GM23338 (cell line): ENCODE measurements at regions not wholly inside any gene's neighbourhood (a gene's known extent, or its start where the extent isn't known, plus 50 kb on each side); places are given as distances from the start of the nearest gene placed in this dataset.

Source experiments
- ATAC-seq: fragments of 200-7000 bp; cut with Tn5 transposase; 3 replicates; pipeline ENCODE4 v1.9.1; 2020
- DNase-seq: peaks from one replicate; pipeline ENCODE4 v3.0.0-alpha.2; 2015; ENCODE audit warnings: low spot score
- H2AFZ ChIP-seq: fragments of 200-600 bp; sonication (generic); 2 replicates; pipeline ENCODE4 v1.8.0; 2016; ENCODE audit warnings: antibody characterized with exemption, mild to moderate bottlenecking, moderate library complexity
- H3F3A ChIP-seq: fragments of 200-600 bp; sonication (generic); replicated peaks from 2 replicates; pipeline ENCODE4 v1.8.0; 2017; ENCODE audit warnings: antibody characterized with exemption, mixed run types, low read depth
- H3K27ac ChIP-seq: fragments of 200-600 bp; sonication (generic); 2 replicates; pipeline ENCODE4 v1.6.1; 2016; ENCODE audit warnings: low read depth
- H3K27me3 ChIP-seq: fragments of 200-600 bp; sonication (generic); 2 replicates; pipeline ENCODE4 v1.8.0; 2016; ENCODE audit warnings: mild to moderate bottlenecking, mixed run types, moderate library complexity; ENCODE audit not compliant: insufficient read depth
- H3K36me3 ChIP-seq: fragments of 200-600 bp; sonication (generic); 2 replicates; pipeline ENCODE4 v1.8.0; 2016; ENCODE audit warnings: mild to moderate bottlenecking; ENCODE audit not compliant: insufficient read depth
- H3K4me1 ChIP-seq: fragments of 200-600 bp; sonication (generic); 2 replicates; pipeline ENCODE4 v1.8.0; 2016; ENCODE audit warnings: mild to moderate bottlenecking, moderate library complexity; ENCODE audit not compliant: insufficient read depth
- H3K4me2 ChIP-seq: fragments of 200-600 bp; sonication (generic); 2 replicates; pipeline ENCODE4 v1.7.1; 2017; ENCODE audit warnings: mixed run types
- H3K4me3 ChIP-seq: fragments of 200-600 bp; sonication (generic); 2 replicates; pipeline ENCODE4 v1.6.1; 2016; ENCODE audit warnings: mixed run types
- H3K79me2 ChIP-seq: fragments of 200-600 bp; sonication (generic); replicated peaks from 2 replicates; pipeline ENCODE4 v1.8.0; 2017; ENCODE audit warnings: mild to moderate bottlenecking; ENCODE audit not compliant: insufficient read depth
- H3K9me2 ChIP-seq: fragments of 200-600 bp; sonication (generic); 2 replicates; pipeline ENCODE4 v1.8.0; 2017; ENCODE audit not compliant: insufficient read depth
- H4K20me1 ChIP-seq: fragments of 200-600 bp; sonication (generic); replicated peaks from 2 replicates; pipeline ENCODE4 v1.8.0; 2017; ENCODE audit warnings: mild to moderate bottlenecking; ENCODE audit not compliant: insufficient read depth
- H3K27ac Mint-ChIP-seq: 2 replicates; pipeline ENCODE4 v1.8.0; 2020; ENCODE audit warnings: inconsistent platforms, mild to moderate bottlenecking, moderate library complexity, mixed read lengths
- H3K27me3 Mint-ChIP-seq: 3 replicates; pipeline ENCODE4 v1.8.0; 2022; ENCODE audit warnings: low read depth, mild to moderate bottlenecking, moderate library complexity, mixed read lengths, inconsistent platforms; ENCODE audit not compliant: insufficient read depth, poor library complexity
- H3K36me3 Mint-ChIP-seq: 3 replicates; pipeline ENCODE4 v1.8.0; 2021; ENCODE audit warnings: low read depth, mild to moderate bottlenecking, inconsistent platforms, moderate library complexity, mixed read lengths
- H3K4me1 Mint-ChIP-seq: 3 replicates; pipeline ENCODE4 v1.8.0; 2020; ENCODE audit warnings: mild to moderate bottlenecking, inconsistent platforms, mixed read lengths
- H3K4me3 Mint-ChIP-seq: 3 replicates; pipeline ENCODE4 v1.8.0; 2021; ENCODE audit warnings: moderate library complexity, mild to moderate bottlenecking, inconsistent platforms, mixed read lengths
- H3K9me3 Mint-ChIP-seq: 3 replicates; pipeline ENCODE4 v1.8.0; 2020; ENCODE audit warnings: moderate library complexity, mild to moderate bottlenecking, inconsistent platforms, mixed read lengths
- CREB1 ChIP-seq: fragments of 250-450 bp; sonication (Bioruptor Pico); IDR thresholded peaks from 2 replicates; pipeline ENCODE4 v1.5.0; 2020; ENCODE audit warnings: low read depth, mild to moderate bottlenecking, moderate library complexity
- EZH2 ChIP-seq: fragments of 200-600 bp; sonication (generic); IDR thresholded peaks from one replicate; pipeline ENCODE4 v1.8.0; 2017; ENCODE audit warnings: antibody characterized with exemption, mild to moderate bottlenecking, low read depth; ENCODE audit not compliant: unreplicated experiment
- ZNF114 ChIP-seq: fragments of 250-450 bp; sonication (Bioruptor Pico); IDR thresholded peaks from 2 replicates; pipeline ENCODE4 v1.5.0; 2020; ENCODE audit warnings: mild to moderate bottlenecking, moderate library complexity
- ZNF331 ChIP-seq: fragments of 250-450 bp; sonication (Bioruptor Pico); IDR thresholded peaks from 2 replicates; pipeline ENCODE4 v1.5.0; 2020; ENCODE audit warnings: low read depth, mild to moderate bottlenecking, moderate library complexity
- TF ChIP-seq, protein P1 (sequence below): IDR thresholded peaks from one replicate; pipeline ENCODE4 v1.6.1; 2018; ENCODE audit warnings: antibody characterized with exemption; ENCODE audit not compliant: unreplicated experiment
- TF ChIP-seq, protein P2 (sequence below), 2 experiments: fragments of 200-600 bp in 1 of 2; sonication (generic) in 1 of 2; conservative IDR thresholded peaks; 2 replicates each; pipeline versions ENCODE4 v1.5.1 to v1.6.1; 2016 to 2017; ENCODE audit warnings: antibody characterized with exemption in 2 of 2, low read depth in 2 of 2, mild to moderate bottlenecking in 2 of 2, moderate library complexity in 1 of 2
- TF ChIP-seq, protein P3 (sequence below): fragments of 250-450 bp; sonication (Bioruptor Pico); IDR thresholded peaks from 2 replicates; pipeline ENCODE4 v1.5.0; 2020; ENCODE audit warnings: mild to moderate bottlenecking, moderate library complexity

DNA sequence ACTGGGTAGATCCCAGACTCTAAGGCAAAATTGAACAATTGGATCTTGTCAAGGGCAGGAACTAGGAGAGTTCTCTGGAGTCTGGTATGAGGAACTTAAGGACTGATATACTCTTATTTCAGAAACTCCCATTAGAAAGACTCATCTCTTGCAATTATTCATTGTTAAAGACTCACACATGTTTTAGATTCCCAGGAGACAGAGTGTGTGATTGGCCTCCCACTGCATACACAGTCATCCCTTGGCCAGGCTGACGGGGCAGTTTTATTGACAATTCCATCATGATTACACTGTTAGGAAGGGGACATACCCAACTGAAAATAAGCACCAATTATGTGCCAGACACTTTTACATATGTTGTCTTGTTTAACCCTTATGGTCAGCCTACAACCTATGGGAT lies 347.2 kb downstream of the DMAC1 start (continued):
- TF ChIP-seq, protein P1, sequence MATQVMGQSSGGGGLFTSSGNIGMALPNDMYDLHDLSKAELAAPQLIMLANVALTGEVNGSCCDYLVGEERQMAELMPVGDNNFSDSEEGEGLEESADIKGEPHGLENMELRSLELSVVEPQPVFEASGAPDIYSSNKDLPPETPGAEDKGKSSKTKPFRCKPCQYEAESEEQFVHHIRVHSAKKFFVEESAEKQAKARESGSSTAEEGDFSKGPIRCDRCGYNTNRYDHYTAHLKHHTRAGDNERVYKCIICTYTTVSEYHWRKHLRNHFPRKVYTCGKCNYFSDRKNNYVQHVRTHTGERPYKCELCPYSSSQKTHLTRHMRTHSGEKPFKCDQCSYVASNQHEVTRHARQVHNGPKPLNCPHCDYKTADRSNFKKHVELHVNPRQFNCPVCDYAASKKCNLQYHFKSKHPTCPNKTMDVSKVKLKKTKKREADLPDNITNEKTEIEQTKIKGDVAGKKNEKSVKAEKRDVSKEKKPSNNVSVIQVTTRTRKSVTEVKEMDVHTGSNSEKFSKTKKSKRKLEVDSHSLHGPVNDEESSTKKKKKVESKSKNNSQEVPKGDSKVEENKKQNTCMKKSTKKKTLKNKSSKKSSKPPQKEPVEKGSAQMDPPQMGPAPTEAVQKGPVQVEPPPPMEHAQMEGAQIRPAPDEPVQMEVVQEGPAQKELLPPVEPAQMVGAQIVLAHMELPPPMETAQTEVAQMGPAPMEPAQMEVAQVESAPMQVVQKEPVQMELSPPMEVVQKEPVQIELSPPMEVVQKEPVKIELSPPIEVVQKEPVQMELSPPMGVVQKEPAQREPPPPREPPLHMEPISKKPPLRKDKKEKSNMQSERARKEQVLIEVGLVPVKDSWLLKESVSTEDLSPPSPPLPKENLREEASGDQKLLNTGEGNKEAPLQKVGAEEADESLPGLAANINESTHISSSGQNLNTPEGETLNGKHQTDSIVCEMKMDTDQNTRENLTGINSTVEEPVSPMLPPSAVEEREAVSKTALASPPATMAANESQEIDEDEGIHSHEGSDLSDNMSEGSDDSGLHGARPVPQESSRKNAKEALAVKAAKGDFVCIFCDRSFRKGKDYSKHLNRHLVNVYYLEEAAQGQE: no peak
- no peak for TF ChIP-seq CREB1
- TF ChIP-seq, protein P2, sequence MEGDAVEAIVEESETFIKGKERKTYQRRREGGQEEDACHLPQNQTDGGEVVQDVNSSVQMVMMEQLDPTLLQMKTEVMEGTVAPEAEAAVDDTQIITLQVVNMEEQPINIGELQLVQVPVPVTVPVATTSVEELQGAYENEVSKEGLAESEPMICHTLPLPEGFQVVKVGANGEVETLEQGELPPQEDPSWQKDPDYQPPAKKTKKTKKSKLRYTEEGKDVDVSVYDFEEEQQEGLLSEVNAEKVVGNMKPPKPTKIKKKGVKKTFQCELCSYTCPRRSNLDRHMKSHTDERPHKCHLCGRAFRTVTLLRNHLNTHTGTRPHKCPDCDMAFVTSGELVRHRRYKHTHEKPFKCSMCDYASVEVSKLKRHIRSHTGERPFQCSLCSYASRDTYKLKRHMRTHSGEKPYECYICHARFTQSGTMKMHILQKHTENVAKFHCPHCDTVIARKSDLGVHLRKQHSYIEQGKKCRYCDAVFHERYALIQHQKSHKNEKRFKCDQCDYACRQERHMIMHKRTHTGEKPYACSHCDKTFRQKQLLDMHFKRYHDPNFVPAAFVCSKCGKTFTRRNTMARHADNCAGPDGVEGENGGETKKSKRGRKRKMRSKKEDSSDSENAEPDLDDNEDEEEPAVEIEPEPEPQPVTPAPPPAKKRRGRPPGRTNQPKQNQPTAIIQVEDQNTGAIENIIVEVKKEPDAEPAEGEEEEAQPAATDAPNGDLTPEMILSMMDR (conservative IDR thresholded peaks at IDR 0.05; ENCODE audit: low read depth in 2 of 2): no peak

DNA sequence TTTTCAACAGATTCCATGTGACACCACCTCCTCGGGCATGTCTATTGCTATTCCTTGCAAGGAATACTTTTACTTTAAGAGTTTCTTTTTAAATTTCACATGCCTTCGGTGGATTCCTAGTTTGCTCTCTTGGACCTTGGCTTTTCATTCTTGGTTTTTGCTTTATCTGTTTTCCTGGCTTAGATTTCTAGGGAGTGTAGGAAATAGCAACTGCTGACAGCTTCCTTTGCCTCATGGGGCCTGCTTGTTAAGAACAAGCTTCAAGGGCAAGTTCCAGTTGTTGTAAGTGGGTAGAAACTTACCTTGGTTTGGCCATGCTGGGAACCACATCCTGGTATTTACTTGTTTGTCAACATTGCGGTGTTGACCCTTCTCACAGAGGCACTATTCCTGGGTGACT lies 348.5 kb downstream of the DMAC1 start:
- ATAC-seq (no peak), DNase-seq (no peak)
- no peaks in the 10 kb centered on the region for H3K4me1 ChIP-seq
- H3K9me3 Mint-ChIP-seq: no peaks in the 10 kb centered on the region
- TF ChIP-seq CREB1 (no peak), EZH2 (no peak), ZNF114 (CRISPR knock-in tag) (no peak), ZNF331 (CRISPR knock-in tag) (no peak)
- TF ChIP-seq, protein P3, sequence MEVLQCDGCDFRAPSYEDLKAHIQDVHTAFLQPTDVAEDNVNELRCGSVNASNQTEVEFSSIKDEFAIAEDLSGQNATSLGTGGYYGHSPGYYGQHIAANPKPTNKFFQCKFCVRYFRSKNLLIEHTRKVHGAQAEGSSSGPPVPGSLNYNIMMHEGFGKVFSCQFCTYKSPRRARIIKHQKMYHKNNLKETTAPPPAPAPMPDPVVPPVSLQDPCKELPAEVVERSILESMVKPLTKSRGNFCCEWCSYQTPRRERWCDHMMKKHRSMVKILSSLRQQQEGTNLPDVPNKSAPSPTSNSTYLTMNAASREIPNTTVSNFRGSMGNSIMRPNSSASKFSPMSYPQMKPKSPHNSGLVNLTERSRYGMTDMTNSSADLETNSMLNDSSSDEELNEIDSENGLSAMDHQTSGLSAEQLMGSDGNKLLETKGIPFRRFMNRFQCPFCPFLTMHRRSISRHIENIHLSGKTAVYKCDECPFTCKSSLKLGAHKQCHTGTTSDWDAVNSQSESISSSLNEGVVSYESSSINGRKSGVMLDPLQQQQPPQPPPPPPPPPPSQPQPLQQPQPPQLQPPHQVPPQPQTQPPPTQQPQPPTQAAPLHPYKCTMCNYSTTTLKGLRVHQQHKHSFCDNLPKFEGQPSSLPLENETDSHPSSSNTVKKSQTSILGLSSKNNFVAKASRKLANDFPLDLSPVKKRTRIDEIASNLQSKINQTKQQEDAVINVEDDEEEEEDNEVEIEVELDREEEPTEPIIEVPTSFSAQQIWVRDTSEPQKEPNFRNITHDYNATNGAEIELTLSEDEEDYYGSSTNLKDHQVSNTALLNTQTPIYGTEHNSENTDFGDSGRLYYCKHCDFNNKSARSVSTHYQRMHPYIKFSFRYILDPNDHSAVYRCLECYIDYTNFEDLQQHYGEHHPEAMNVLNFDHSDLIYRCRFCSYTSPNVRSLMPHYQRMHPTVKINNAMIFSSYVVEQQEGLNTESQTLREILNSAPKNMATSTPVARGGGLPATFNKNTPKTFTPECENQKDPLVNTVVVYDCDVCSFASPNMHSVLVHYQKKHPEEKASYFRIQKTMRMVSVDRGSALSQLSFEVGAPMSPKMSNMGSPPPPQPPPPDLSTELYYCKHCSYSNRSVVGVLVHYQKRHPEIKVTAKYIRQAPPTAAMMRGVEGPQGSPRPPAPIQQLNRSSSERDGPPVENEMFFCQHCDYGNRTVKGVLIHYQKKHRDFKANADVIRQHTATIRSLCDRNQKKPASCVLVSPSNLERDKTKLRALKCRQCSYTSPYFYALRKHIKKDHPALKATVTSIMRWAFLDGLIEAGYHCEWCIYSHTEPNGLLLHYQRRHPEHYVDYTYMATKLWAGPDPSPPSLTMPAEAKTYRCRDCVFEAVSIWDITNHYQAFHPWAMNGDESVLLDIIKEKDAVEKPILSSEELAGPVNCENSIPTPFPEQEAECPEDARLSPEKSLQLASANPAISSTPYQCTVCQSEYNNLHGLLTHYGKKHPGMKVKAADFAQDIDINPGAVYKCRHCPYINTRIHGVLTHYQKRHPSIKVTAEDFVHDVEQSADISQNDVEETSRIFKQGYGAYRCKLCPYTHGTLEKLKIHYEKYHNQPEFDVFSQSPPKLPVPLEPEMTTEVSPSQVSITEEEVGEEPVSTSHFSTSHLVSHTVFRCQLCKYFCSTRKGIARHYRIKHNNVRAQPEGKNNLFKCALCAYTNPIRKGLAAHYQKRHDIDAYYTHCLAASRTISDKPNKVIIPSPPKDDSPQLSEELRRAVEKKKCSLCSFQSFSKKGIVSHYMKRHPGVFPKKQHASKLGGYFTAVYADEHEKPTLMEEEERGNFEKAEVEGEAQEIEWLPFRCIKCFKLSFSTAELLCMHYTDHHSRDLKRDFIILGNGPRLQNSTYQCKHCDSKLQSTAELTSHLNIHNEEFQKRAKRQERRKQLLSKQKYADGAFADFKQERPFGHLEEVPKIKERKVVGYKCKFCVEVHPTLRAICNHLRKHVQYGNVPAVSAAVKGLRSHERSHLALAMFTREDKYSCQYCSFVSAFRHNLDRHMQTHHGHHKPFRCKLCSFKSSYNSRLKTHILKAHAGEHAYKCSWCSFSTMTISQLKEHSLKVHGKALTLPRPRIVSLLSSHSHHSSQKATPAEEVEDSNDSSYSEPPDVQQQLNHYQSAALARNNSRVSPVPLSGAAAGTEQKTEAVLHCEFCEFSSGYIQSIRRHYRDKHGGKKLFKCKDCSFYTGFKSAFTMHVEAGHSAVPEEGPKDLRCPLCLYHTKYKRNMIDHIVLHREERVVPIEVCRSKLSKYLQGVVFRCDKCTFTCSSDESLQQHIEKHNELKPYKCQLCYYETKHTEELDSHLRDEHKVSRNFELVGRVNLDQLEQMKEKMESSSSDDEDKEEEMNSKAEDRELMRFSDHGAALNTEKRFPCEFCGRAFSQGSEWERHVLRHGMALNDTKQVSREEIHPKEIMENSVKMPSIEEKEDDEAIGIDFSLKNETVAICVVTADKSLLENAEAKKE: no peak
- no peak overlapping the region for H3K27ac Mint-ChIP-seq
- H3K36me3 ChIP-seq: no peaks in the 10 kb centered on the region
- H4K20me1 ChIP-seq: no peaks in the 10 kb centered on the region
- H3K4me3 ChIP-seq: no peak overlapping the region
- H3K4me2 ChIP-seq: no peak overlapping the region
- H3K4me1 Mint-ChIP-seq: 0 out of 3 replicates have a peak, but pooled peaks cover under 1% of the 10 kb centered on the region
- no peaks in the 10 kb centered on the region for H3K27me3 ChIP-seq
- no peaks in the 10 kb centered on the region for H3K79me2 ChIP-seq
- peaks cover 2% of the 10 kb centered on the region for H3K27me3 Mint-ChIP-seq
- no peaks in the 10 kb centered on the region for H3K36me3 Mint-ChIP-seq
- H3K27ac ChIP-seq: no peak overlapping the region
- no peaks in the 10 kb centered on the region for H3F3A ChIP-seq
- H3K4me3 Mint-ChIP-seq: no peak overlapping the region
- no peaks in the 10 kb centered on the region for H3K9me2 ChIP-seq
- no peak overlapping the region for H2AFZ ChIP-seq
